A549 (cell line): ENCODE measurements at regions not wholly inside any gene's neighbourhood (a gene's known extent, or its start where the extent isn't known, plus 50 kb on each side); places are given as distances from the start of the nearest gene placed in this dataset.

Experiments used
- ATAC-seq, 2 experiments: fragments of 200-7000 bp in 1 of 2; fragments of >200 bp in 1 of 2; cut with Nextera tagmentation in 1 of 2; cut with Tn5 transposase in 1 of 2; 3 replicates each; pipeline versions ENCODE4 v1.8.0 to v1.9.1; 2018 to 2020; ENCODE audit warnings: mild to moderate bottlenecking in 1 of 2, moderate library complexity in 1 of 2
- CTCF ChIA-PET: fragments of 300-600 bp; sonication (Branson Sonifier 250); formaldehyde crosslinking; extraction: SDS; loops from one replicate; lab custom pipeline; 2021; ENCODE audit warnings: antibody characterized with exemption, inconsistent platforms; lab: Yijun Ruan, JAX
- POLR2A ChIA-PET: fragments of 350-600 bp; formaldehyde crosslinking; extraction: SDS; loops from one replicate; lab custom pipeline; 2021; ENCODE audit warnings: antibody characterized with exemption, inconsistent platforms; lab: Yijun Ruan, JAX
- DNase-seq, 2 experiments: peaks; one replicate each; pipeline versions ENCODE4 v3.0.0 to v3.0.0-alpha.2; 2011 to 2016; ENCODE audit warnings: low read depth in 1 of 2, low spot score in 1 of 2
- FAIRE-seq: peaks from 2 replicates; lab custom pipeline; 2011; peaks lifted over from hg19 to GRCh38; lab: Jason Lieb, UNC
- H3K27ac ChIP-seq, 2 experiments: fragments of >200 bp; sonication (Bioruptor Twin); formaldehyde crosslinking; 3 replicates each; pipeline ENCODE4 v1.5.1; 2016 to 2017
- H3K4me1 ChIP-seq: fragments of >200 bp; sonication (Bioruptor Twin); formaldehyde crosslinking; 3 replicates; pipeline ENCODE4 v1.6.1; 2016
- H3K4me2 ChIP-seq: fragments of >200 bp; sonication (Bioruptor Twin); formaldehyde crosslinking; 3 replicates; pipeline ENCODE4 v1.6.1; 2016
- H3K4me3 ChIP-seq: fragments of >200 bp; sonication (Bioruptor Twin); formaldehyde crosslinking; 3 replicates; pipeline ENCODE4 v1.5.1; 2016
- H3K9me3 ChIP-seq: fragments of >200 bp; sonication (Bioruptor Twin); formaldehyde crosslinking; 3 replicates; pipeline ENCODE4 v1.6.1; 2016
- BHLHE40 ChIP-seq: IDR thresholded peaks from 2 replicates; pipeline ENCODE4 v1.6.1; 2012; ENCODE audit warnings: low read depth, low read length, inconsistent platforms
- CEBPB ChIP-seq, 2 experiments: fragments of >200 bp in 1 of 2; sonication (Bioruptor Twin) in 1 of 2; formaldehyde crosslinking in 1 of 2; IDR thresholded peaks; 2 replicates each; pipeline ENCODE4 v1.6.1; 2012 to 2016
- CHD4 ChIP-seq: fragments of 200-600 bp; sonication (generic); IDR thresholded peaks from 2 replicates; pipeline ENCODE4 v1.6.1; 2016; ENCODE audit warnings: antibody characterized with exemption, mild to moderate bottlenecking, borderline replicate concordance
- CTCF ChIP-seq: fragments of >200 bp; sonication (Bioruptor Twin); formaldehyde crosslinking; IDR thresholded peaks from 3 replicates; pipeline ENCODE4 v1.5.1; 2016
- E2F6 ChIP-seq: IDR thresholded peaks from 2 replicates; pipeline ENCODE4 v1.6.1; 2012; ENCODE audit warnings: low read depth, borderline replicate concordance
- EHF ChIP-seq: fragments of 250-450 bp; sonication (Bioruptor Pico); IDR thresholded peaks from 2 replicates; pipeline ENCODE4 v1.5.0; 2020; ENCODE audit warnings: mild to moderate bottlenecking
- EHMT2 ChIP-seq: fragments of 200-600 bp; sonication (generic); IDR thresholded peaks from 2 replicates; pipeline ENCODE4 v1.6.1; 2016; ENCODE audit warnings: antibody characterized with exemption, low read depth, mild to moderate bottlenecking, moderate library complexity
- ELK1 ChIP-seq: fragments of 150-350 bp; IDR thresholded peaks from 2 replicates; pipeline ENCODE4 v1.6.1; 2014; ENCODE audit warnings: low read depth, mild to moderate bottlenecking, low read length
- ESRRA ChIP-seq: fragments of 150-350 bp; IDR thresholded peaks from 2 replicates; pipeline ENCODE4 v1.6.1; 2014; ENCODE audit warnings: mild to moderate bottlenecking, low read length, borderline replicate concordance
- FOXS1 ChIP-seq: fragments of 250-450 bp; sonication (Bioruptor Pico); IDR thresholded peaks from 2 replicates; pipeline ENCODE4 v1.5.0; 2020; ENCODE audit warnings: mild to moderate bottlenecking, moderate library complexity
- HDAC2 ChIP-seq: fragments of 200-600 bp; sonication (generic); IDR thresholded peaks from 2 replicates; pipeline ENCODE4 v1.6.1; 2016
- HES2 ChIP-seq: fragments of >200 bp; sonication (Bioruptor Twin); formaldehyde crosslinking; IDR thresholded peaks from 2 replicates; pipeline ENCODE4 v1.6.1; 2016
- HMGXB4 ChIP-seq: fragments of 250-450 bp; sonication (Bioruptor Pico); IDR thresholded peaks from 2 replicates; pipeline ENCODE4 v1.5.0; 2021; ENCODE audit warnings: mild to moderate bottlenecking, moderate library complexity, borderline replicate concordance
- HOXA7 ChIP-seq: fragments of 250-450 bp; sonication (Bioruptor Pico); IDR thresholded peaks from 2 replicates; pipeline ENCODE4 v1.5.0; 2020; ENCODE audit warnings: mild to moderate bottlenecking, moderate library complexity
- JUNB ChIP-seq: fragments of >200 bp; sonication (Bioruptor Twin); formaldehyde crosslinking; IDR thresholded peaks from 2 replicates; pipeline ENCODE4 v1.6.1; 2016
- KDM1A ChIP-seq: fragments of 200-600 bp; sonication (generic); IDR thresholded peaks from 2 replicates; pipeline ENCODE4 v1.6.1; 2016; ENCODE audit warnings: low read depth, mild to moderate bottlenecking
- MAZ ChIP-seq: fragments of 150-350 bp; IDR thresholded peaks from 2 replicates; pipeline ENCODE4 v1.6.1; 2014; ENCODE audit warnings: antibody characterized with exemption, low read depth, low read length, borderline replicate concordance
- NFE2L2 ChIP-seq: fragments of 150-350 bp; conservative IDR thresholded peaks from 2 replicates; pipeline ENCODE4 v1.6.1; 2014; ENCODE audit warnings: low read length
- NPAS2 ChIP-seq: fragments of 250-450 bp; sonication (Bioruptor Pico); IDR thresholded peaks from 2 replicates; pipeline ENCODE4 v1.8.0; 2022; ENCODE audit warnings: mild to moderate bottlenecking, moderate library complexity, borderline replicate concordance
- PHF8 ChIP-seq: fragments of 200-600 bp; sonication (generic); IDR thresholded peaks from 2 replicates; pipeline ENCODE4 v1.6.1; 2016; ENCODE audit warnings: low read depth, mild to moderate bottlenecking, antibody characterized with exemption, moderate library complexity, borderline replicate concordance
- POLR2A ChIP-seq: IDR thresholded peaks from 2 replicates; pipeline ENCODE4 v1.6.1; 2012; ENCODE audit warnings: mild to moderate bottlenecking, low read length
- RFX5 ChIP-seq: fragments of 450-650 bp; IDR thresholded peaks from 2 replicates; pipeline ENCODE4 v1.7.1; 2014; ENCODE audit warnings: antibody characterized with exemption, mild to moderate bottlenecking, moderate library complexity
- RNF2 ChIP-seq: fragments of 200-600 bp; sonication (generic); IDR thresholded peaks from 2 replicates; pipeline ENCODE4 v1.6.1; 2016; ENCODE audit warnings: low read depth, mild to moderate bottlenecking, antibody characterized with exemption, moderate library complexity, borderline replicate concordance
- SMC3 ChIP-seq: fragments of >200 bp; sonication (Bioruptor Twin); formaldehyde crosslinking; IDR thresholded peaks from 3 replicates; pipeline ENCODE4 v1.6.1; 2018; ENCODE audit warnings: inconsistent platforms
- TFCP2L1 ChIP-seq: fragments of 250-450 bp; sonication (Bioruptor Pico); IDR thresholded peaks from 2 replicates; pipeline ENCODE4 v1.5.0; 2021; ENCODE audit warnings: mild to moderate bottlenecking
- USF2 ChIP-seq: fragments of 450-650 bp; IDR thresholded peaks from 2 replicates; pipeline ENCODE4 v1.6.1; 2014; ENCODE audit warnings: antibody characterized with exemption
- ZFP36 ChIP-seq: fragments of 450-650 bp; IDR thresholded peaks from 2 replicates; pipeline ENCODE4 v1.6.1; 2014; ENCODE audit warnings: borderline replicate concordance; ENCODE audit not compliant: partially characterized antibody
- ZSCAN20 ChIP-seq: fragments of 250-450 bp; sonication (Bioruptor Pico); IDR thresholded peaks from 2 replicates; pipeline ENCODE4 v1.8.0; 2022; ENCODE audit warnings: mild to moderate bottlenecking, moderate library complexity
- WGBS: methylation state at CpG from one replicate; pipeline ENCODE4 v1.1.6; 2017; ENCODE audit errors: missing lambda C conversion rate; 5-methylcytosine and 5-hydroxymethylcytosine counted together

- no peaks in the 10 kb centered on the region for H3K9me3 ChIP-seq
- H3K27ac ChIP-seq = no peak overlapping the region
- H3K4me3 ChIP-seq = no peak overlapping the region
- POLR2A ChIA-PET = no interaction called here
- 57% methylated on average over 6 of the region's 7 CpGs for WGBS
- DNase-seq (no peak), ATAC-seq (no peak), FAIRE-seq (no peak)
- no peak overlapping the region for H3K4me2 ChIP-seq
- CTCF ChIA-PET = no interaction called here
- no peak for TF ChIP-seq RFX5
- TF ChIP-seq PHF8 = no peak
- no peak for TF ChIP-seq ELK1
- TF ChIP-seq HMGXB4 (CRISPR knock-in tag) = no peak
- TF ChIP-seq HES2 = no peak
- no peak for TF ChIP-seq CTCF
- no peak for TF ChIP-seq FOXS1 (CRISPR knock-in tag)
- no peak for TF ChIP-seq ZSCAN20 (CRISPR knock-in tag)
- TF ChIP-seq CEBPB (IDR thresholded peaks at IDR 0.05) = no peak
- TF ChIP-seq TFCP2L1 (CRISPR knock-in tag) = no peak
- TF ChIP-seq NPAS2 (CRISPR knock-in tag) = no peak
- no peak for TF ChIP-seq CHD4
- TF ChIP-seq SMC3 = no peak
- TF ChIP-seq EHF = no peak
- TF ChIP-seq HOXA7 (CRISPR knock-in tag) = no peak
- TF ChIP-seq BHLHE40 = no peak
- TF ChIP-seq KDM1A = no peak
- TF ChIP-seq E2F6 = no peak
- TF ChIP-seq EHMT2 = no peak
- TF ChIP-seq JUNB = no peak
- H3K4me1 ChIP-seq = no peaks in the 10 kb centered on the region
Observed at GRCh38 chr2:128613351-128613750, 294.7 kb upstream of the HS6ST1 start.

- H3K4me2 ChIP-seq = no peak overlapping the region
- POLR2A ChIA-PET = no interaction called here
- no peak for TF ChIP-seq FOXS1 (CRISPR knock-in tag)
- no peak for TF ChIP-seq USF2
- TF ChIP-seq ELK1 = no peak
- no peak for TF ChIP-seq POLR2A
- TF ChIP-seq HES2 = no peak
- no peak for TF ChIP-seq ESRRA
- TF ChIP-seq NFE2L2 = no peak
- TF ChIP-seq MAZ = no peak
- TF ChIP-seq HDAC2 = no peak
- TF ChIP-seq RNF2 = no peak
- no peak for TF ChIP-seq BHLHE40
- TF ChIP-seq JUNB = no peak
- no peak for TF ChIP-seq ZFP36
- TF ChIP-seq HMGXB4 (CRISPR knock-in tag) = no peak
Observed at GRCh38 chr2:128613876-128614275, 295.2 kb upstream of the HS6ST1 start.

More at GRCh38 chr2:128613876-128614275, 295.2 kb upstream of the HS6ST1 start:
- Histone ChIP-seq H3K4me1 (no peaks in the 10 kb centered on the region), H3K4me3 (no peak overlapping the region), H3K9me3 (no peaks in the 10 kb centered on the region), H3K27ac (no peak overlapping the region)
- CTCF ChIA-PET = no interaction called here
- ATAC-seq (no peak), DNase-seq (no peak), FAIRE-seq (no peak)
- 36% methylated on average over 4 of the region's 4 CpGs for WGBS
